NCI-H226 (cell line): ENCODE measurements at regions not wholly inside any gene's neighbourhood (a gene's known extent, or its start where the extent isn't known, plus 50 kb on each side); places are given as distances from the start of the nearest gene placed in this dataset.
"Not testable (repeated sequence)": the region's sequence is repeated elsewhere in the genome, so short reads cannot be mapped to it uniquely, and the experiment has no call there.

Experiments used
- DNase-seq: peaks from one replicate; pipeline ENCODE4 v3.0.0-alpha.2; 2015

DNA sequence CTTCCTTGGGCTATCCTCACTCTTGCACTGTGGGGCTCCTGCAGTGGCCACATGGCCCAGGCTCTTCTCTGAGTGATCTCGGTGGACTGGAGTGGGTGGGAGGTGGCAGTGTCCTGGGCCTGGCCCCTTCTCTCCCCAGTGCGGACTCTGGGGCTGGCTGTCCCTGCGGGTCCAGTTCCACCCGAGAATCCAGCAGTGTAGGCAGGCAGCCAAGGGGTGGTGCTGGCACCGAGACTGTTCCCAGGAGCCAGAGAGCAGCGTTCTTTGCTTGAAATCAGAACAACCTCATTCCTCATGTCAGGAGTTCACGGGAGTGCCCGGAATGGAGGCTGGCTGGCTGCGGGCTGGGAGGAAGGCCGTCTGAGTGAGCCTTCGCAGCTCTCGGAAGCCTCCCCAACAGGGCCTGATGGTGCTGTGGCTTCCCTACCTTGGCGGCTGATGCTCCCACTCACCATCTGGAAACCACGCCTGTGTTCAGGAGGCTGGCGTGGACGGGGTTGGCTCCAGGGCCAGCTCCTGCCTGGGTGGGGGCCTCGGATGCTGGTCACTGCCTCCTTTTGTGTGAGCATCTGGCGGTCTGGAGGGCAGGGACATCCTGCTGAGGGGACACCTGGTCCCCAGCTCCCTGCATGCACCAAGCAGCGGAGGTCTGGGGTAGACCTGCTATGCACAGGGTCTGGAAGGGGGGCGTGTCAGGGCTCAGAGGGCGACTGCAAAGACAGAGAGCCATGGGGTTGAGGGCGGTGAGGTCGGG, 238.9 kb downstream of the TMEM121 start:
- not testable (repeated sequence) for DNase-seq

DNA sequence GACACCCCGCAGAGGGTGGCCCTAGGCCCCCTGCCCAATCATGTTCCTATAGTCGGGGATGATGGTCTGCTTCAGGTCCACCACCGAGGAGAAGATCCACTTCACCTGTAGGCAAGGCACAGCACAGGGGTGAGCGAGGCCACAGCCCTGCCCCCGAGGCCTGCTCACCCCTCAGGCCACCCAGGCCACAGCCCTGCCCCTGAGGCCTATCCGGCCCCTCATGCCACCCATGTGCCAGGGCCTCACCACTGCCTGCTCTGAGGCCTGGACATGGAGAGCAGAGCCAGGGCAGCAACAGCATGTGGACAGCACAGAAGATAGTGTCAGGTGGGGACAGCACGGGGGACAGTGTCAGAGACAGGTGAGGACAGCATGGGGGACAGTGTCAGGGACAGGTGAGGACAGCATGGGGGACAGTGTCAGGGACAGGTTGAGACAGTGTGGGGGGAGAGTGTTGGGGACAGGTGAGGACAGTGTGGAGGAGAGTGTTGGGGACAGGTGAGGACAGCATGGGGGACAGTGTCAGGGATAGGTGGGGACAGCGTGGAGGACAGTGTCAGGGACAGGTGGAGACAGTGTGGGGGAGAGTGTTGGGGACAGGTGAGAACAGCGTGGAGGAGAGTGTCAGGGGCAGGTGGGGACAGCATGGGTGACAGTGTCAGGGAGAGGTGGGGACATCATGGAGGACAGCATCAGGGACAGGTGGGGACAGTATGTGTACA, 239.7 kb downstream of the TMEM121 start:
- DNase-seq = no peak

DNA sequence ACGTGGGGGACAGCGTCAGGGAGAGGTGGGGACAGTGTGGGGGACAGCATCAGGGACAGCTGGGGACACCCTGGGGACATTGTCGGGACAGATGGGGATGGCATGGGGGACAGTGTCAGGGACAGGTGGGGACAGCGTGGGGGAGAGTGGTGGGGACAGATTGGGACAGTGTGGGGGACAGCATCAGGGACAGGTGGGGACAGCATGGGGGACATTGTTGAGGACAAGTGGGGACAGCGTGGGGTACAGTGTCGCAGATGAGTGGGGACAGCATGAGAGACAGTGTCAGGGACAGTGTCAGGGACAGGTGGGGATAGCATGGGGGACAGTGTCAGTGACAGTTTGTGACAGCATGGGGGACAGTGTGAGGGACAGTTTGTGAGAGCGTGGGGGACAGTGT, 240.9 kb downstream of the TMEM121 start:
- no peak for DNase-seq

DNA sequence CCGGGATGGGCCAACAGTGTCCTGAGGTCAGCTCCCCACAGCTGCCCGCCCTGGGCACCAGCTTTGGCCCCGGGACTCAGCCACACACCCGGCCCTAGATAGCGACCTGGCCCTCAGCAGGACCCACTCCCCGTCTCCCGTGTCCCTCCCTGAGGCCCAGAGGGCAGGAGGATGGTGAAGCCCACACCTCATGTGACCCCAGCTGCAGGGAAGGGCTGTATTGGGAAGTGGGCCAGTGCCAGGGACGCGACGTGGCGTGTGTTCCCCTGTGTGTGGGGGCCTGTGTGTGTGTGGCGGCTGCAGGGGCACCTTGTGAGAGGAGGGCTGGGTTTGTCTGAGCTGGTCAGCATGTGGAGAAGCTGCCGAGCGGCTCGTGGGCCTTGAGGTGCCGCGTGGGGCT, 241.7 kb downstream of the TMEM121 start:
- not testable (repeated sequence) for DNase-seq

DNA sequence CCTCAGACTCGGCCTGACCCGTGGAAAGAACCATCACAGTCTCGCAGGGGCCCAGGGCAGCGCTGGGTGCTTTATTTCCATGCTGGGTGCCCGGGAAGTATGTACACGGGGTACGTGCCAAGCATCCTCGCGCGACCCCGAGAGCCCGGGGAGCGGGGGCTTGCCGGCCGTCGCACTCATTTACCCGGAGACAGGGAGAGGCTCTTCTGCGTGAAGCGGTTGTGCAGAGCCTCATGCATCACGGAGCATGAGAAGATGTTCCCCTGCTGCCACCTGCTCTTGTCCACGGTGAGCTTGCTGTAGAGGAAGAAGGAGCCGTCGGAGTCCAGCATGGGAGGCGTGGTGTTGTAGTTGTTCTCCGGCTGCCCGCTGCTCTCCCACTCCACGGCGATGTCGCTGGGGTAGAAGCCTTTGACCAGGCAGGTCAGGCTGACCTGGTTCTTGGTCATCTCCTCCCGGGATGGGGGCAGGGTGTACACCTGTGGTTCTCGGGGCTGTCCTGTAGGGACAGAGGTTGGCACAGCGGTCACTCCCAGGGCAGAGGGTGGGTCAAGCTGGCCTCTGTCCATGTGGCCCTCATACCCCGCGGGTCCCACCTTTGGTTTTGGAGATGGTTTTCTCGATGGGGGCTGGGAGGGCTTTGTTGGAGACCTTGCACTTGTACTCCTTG, 242.8 kb downstream of the TMEM121 start:
- DNase-seq = not testable (repeated sequence)

DNA sequence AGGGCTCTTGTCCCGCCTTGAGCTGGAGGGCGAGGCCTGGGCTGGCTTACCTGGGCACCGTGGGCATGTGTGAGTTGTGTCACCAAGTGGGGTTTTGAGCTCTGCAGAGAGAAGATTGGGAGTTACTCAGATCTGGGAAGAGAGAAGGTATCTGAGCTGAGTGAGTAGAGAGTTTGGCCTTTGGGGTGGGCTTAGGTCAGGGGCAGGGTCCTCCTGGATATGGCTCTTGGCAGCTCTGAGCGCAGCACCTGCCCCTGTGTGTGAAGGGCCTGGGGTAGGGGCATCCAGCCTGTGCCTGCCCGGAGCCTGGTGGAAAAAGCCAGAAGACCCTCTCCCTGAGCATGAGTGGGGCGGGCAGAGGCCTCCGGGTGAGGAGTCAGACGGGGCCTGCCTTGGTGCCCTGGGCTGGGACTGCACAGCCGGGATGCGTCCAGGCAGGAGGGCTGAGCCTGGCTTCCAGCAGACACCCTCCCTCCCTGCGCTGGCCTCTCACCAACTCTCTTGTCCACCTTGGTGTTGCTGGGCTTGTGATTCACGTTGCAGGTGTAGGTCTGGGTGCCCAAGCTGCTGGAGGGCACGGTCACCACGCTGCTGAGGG, 244.3 kb downstream of the TMEM121 start:
- not testable (repeated sequence) for DNase-seq

DNA sequence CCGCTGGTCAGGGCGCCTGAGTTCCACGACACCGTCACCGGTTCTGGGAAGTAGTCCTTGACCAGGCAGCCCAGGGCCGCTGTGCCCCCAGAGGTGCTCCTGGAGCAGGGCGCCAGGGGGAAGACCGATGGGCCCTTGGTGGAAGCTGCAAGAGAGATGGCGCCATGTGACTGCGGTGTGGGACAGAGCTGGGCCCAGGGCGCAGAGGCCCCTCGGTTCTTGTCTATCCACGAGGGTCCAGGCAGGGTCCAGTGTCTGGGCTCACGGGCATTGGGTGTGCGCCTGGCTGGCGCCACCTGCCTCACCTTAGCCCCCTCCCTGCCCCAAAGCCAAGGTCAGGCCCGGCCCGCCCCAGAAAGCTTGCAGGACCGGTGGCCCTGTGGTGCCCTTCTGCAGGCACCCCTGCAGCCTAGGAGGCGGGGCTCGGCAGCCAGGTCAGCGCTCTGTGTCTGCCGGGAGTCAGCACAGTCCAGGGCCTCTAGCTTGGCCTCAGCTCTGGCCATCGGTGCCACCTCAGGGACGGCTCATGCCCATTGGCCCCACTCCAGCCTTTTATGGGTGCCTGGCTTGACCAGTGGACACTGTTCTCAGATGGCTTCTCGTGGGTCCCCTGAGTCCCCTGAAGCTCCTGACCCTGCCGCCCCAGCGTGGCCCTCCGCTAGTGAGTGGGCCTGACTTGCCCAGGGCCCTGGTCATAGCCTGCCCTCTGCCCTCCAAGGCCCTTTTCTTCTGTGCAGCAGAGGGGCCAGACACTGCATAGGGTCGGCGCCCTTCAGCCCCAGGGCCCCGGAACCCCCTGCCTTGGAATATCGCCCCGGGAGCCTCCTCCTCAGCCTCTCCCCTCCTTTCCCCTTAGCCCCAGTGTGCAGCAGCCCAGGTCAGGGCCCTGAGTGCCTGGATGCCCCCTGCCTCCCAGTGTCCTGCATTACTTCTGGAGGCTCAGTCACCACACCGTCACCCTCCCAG, 245.2 kb downstream of the TMEM121 start:
- not testable (repeated sequence) for DNase-seq

DNA sequence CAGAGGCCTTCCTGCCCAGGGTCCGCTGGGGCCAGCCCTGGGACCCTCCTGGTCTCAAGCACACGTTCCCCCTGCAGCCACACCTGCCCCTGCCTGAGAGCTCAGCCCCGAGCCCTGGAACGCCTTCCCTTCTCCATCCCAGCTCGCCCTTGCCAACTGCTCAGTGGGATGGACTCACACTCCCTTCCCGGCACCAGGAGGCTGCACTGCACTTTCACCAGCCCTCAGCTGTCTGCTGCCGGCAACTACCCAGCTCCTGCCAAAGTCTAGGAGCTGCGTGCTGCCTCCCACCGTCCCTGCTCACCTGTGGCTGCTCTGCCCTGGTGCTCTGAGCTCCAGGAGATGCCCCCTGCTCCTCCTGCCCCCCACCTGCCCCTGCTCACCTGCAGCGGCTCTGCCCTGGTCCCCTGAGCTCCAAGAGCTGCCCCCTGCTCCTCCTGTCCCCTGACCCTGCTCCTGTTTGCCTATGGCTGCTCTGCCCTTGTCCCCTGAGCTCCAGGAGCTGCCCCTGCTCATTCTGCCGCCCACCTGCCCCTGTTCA, 246.4 kb downstream of the TMEM121 start:
- DNase-seq = not testable (repeated sequence)

DNA sequence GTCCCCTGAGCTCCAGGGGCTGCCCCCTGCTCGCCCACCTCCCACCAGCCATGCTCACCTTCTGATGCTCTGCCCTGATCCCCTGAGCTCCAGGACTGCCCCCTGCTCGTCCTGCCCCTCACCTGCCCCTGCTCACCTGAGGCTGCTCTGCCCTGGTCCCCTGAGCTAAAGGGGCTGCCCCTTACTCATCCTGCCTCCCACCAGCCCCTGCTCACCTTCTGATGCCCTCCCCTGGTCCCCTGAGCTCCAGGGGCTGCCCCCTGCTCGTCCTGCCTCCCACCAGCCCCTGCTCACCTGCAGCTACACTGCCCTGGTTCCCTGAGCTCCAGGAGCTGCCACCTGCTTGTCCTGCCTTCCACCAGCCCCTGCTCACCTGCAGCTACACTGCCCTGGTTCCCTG, 247.2 kb downstream of the TMEM121 start:
- DNase-seq = no peak

DNA sequence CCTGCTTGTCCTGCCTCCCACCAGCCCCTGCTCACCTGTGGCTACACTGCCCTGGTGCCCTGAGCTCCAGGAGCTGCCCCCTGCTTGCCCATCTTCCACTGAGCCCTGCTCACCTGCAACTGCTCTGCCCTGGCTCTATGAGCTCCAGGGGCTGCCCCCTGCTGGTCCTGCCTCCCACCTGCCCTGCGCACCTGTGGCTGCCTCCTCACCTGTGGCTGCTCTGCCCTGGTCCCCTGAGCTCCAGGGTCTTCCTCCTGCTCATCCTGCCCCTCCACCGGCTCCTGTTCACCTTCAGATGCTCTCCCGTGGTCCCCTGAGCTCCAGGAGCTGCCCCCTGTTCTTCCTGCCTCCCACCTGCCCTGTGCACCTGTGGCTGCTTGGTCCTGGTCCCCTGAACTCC, 247.6 kb downstream of the TMEM121 start:
- no peak for DNase-seq

DNA sequence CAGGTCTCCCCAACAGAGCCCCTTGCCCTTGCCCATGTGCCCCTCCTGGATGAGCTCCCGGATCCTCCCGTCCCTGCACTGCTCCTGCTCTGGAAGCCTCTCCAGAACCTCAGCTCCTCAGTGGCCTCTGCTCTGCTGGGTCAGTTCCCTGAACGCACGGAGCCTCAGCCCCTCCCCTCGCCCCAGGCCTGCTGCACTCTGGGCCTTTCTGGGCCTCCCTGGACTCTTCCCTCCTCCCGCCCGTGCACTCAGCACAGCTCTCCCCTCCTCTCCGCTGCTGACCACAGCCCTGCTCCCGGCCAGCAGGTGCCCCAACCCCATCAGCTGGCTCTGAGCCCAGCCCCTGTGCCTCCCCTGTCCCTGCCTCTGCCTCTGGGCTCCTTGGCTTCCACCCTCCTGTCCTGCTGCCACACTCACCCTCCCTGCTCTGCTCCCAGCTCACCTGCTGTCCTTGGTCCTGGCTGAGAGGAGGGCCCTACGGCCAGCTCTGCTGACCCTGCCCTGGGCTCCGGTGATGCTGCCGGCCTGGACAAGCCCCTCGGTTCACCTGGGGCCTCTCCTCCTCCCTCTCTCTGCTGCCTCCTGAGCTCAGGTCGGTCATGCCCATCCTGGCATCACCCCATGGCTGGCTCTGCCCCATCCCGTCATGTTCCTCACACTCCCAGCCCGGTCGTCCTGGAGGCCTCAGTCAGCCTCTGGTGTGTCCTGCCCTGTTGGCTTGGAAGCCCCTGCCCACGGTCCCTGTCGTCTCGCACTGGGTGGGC, 248.4 kb downstream of the TMEM121 start:
- not testable (repeated sequence) for DNase-seq

DNA sequence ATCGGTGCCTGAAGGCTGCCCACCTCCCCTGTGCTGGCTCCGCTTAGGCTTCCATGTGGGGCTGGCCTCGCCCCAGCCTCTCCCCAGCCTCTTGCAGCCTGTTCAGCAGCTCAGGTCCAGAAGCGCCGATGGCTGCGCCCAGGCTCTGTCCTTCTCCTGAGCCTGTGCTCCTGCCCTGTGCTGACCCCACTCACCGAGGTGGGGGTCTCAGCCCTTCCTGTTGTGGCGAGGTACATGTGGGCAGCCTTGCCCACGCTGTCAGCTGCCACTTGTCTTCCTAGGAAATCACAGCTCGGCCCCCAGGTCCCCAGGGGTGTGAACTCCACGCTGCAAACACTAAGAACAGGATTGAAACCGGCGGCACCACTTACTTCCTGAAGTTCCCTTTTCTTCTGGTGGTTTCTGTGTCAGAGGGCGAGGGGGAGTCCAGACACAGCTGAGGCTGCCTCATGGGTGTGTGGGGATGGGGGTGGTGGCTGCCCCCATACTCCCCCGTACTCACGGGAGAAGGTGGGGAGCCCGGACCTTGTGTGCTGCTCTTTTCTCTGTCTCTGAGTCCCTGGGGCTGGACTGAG, 249.1 kb downstream of the TMEM121 start:
- not testable (repeated sequence) for DNase-seq

DNA sequence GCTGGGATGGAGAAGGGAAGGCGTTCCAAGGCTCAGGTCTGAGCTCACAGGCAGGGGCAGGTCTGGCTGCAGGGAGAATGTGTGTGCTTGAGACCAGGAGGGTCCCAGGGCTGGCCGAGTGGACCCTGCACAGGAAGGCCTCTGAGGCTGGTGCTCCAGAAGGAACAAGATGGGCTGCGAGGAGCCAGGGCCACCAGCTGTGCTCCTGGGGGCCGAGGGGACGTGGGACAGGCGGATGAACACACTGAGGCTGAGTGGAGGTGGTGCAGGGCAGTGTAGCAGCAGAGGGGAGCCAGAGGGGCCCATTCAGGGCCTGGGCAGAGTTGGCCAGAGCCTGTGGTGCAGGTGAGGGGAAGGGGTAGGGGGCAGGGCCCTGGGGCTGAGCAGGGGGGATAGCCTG, 249.7 kb downstream of the TMEM121 start:
- DNase-seq = not testable (repeated sequence)

DNA sequence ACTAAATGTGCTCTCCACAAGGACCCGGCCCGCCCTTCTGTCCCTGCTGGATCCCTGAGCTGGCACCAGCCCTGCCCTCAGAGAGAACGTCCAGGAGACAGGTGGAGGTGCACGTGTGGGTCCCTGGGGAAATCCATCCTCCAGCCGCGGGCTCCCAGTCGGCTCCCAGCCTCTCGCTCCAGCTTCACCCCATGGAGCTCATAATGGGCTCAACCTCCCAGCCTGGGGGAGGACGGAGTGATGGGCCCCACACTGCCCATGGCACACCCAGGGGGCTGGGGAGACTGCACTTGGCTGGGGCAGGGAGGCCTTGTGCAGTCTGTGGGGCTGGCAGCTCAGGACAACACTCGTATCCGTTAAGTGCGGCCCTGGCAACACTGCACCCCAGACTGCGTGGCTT, 250.5 kb downstream of the TMEM121 start:
- DNase-seq = no peak

DNA sequence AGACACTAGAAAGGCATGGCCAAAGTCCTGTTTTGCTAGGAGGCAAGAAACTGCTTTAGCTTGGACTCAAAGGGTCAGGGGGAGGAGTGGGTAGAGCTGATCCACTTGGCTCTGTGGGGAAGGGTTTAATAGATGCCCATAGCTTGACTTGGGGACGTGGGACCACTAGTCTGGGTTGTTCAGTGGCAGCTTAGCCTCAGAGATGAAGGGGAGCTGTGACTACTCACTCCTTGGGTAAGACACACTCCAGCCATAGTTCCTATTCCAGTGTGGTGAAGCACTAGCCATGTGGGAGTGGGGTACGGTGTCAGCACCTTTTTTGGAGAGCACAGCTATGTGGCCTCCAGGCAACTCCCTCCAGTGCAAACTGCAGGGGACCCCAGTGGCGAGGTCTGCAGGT, 257.3 kb downstream of the TMEM121 start:
- no peak for DNase-seq

DNA sequence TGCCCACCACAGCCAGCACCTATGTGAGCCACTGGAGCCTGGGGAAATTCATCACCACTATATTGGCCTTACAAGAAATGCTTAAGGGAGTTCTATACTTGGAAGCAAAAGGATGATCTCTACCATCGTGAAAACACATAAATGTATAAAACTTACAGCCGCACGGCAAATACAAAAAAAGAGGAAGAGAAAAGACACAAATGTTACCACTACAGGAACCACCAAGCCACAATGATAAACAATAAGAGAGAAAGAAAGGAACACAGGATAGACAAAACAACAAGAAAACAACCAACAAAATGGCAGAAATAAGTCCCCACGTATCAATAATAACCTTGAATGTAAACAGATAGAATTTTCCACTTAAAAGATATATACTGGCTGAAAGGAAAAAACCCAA, 267.5 kb downstream of the TMEM121 start:
- no peak for DNase-seq

DNA sequence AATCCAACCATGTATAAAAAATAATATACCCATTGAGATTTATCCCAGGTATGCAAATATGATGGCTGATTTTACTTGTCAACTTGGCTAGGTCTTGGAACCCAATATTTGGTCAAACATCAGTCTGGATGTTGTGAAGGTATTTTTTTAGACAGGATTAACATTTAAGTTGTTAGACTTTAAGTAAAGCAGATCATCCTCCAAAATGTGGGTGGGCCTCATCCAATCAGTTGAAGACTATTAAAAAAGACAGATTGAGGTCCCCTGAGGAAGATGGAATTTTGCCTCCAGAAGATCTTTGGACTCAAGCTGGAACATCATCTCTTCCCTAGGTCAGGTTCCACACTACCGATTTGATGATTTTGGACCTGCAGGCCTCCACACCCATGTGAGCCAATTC, 271.2 kb downstream of the TMEM121 start:
- DNase-seq = no peak

DNA sequence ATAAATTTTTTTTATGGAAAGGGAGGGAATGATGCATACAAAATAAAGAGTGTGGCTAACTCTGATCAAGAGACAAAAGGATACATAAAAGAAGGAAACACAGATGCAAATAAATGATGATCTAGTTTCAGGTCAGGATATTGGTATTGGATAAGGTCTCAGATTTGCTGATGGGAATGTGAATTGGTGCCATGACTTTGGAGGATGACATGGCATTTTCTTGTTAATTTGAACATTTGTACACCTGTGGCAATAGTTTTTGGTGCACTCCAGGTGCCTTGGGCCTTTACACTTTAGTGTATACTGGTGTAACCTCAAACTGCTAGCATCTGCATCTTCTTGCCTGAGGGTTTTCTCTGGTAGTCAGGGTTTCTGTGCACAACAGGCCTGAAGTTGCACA, 279.3 kb downstream of the TMEM121 start:
- DNase-seq = no peak

DNA sequence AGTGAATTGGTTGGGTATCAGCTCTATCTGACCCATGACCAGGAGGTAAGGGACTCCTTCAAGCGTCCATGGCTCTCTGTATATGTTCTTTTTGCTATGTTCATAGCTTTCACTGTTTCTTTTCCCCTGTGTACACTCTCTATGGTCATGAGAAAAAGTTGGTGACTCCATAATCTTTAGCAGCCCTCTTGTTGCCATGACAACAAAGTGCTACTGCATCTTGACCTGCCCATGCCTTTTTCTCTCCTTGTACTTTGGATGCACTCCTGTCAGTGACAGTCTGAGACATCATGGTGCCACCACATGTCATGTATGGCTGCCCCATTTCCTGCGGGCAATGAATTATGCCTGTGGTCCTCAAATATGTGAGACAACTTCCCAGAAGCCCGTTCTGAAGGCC, 280.2 kb downstream of the TMEM121 start:
- no peak for DNase-seq

DNA sequence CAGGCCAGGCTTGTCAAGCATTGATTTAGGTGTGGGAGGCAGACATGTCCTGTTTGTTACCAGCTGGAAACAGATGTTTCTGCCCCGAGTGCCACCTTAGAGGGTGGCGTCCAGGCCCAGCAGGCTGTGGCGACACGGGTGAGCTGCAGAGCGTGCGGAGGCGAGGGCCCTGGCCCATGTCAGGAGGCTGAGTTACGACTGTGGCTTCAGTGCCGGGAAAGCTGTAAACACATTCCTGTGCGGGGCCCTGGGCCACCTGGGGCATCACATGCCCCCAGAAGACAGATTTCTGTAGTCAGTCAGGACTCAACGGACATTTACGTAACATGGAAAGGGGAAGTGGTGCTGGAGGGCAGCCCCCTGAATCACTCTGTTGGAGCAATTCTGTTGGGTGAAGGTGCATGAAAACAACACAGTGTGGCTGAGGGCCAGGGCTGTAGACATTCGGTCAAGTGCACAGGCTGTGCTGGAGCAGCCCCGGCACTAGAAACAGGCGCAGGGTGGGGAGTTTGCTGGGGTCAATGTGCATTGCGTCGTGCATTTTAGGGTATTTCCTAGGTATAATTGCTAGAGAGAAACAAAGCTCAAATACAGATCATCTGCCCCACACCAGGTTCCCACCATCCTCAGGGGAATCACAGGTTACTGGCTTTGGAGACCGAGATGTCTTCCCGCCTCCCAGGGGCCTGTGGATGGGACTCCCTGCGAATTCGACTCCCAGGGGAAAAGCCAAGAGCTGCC, 291.8 kb downstream of the TMEM121 start:
- no peak for DNase-seq
